Liver (tissue), 3 donors: ENCODE measurements at regions not wholly inside any gene's neighbourhood (a gene's known extent, or its start where the extent isn't known, plus 50 kb on each side); places are given as distances from the start of the nearest gene placed in this dataset.

Experiments
- EGR1 ChIP-seq, 2 donors: IDR thresholded peaks; 2 replicates each; pipeline ENCODE4 v1.6.1; 2016 to 2018; ENCODE audit warnings: antibody characterized with exemption in 2 of 2, low read depth in 2 of 2
- GABPA ChIP-seq, 2 donors: IDR thresholded peaks in 1 of 2; conservative IDR thresholded peaks in 1 of 2; 2 replicates each; pipeline ENCODE4 v1.6.1; 2016; ENCODE audit warnings: antibody characterized with exemption in 2 of 2, mild to moderate bottlenecking in 1 of 2, moderate library complexity in 1 of 2
- JUND ChIP-seq, 2 donors: IDR thresholded peaks; 2 replicates each; pipeline ENCODE4 v1.6.1; 2016; ENCODE audit warnings: antibody characterized with exemption in 2 of 2
- RAD21 ChIP-seq, 2 donors: IDR thresholded peaks; 2 replicates each; pipeline ENCODE4 v1.6.1; 2016; ENCODE audit warnings: antibody characterized with exemption in 2 of 2, mild to moderate bottlenecking in 2 of 2
- RXRA ChIP-seq, 2 donors: IDR thresholded peaks; 2 replicates each; pipeline ENCODE4 v1.6.1; 2017 to 2018; ENCODE audit warnings: antibody characterized with exemption in 2 of 2, mild to moderate bottlenecking in 1 of 2
- TAF1 ChIP-seq: conservative IDR thresholded peaks from 2 replicates; pipeline ENCODE4 v1.6.1; 2016; ENCODE audit warnings: antibody characterized with exemption, mild to moderate bottlenecking
- TF ChIP-seq, protein P1 (sequence below): IDR thresholded peaks from 2 replicates; pipeline ENCODE4 v1.6.1; 2016; ENCODE audit warnings: antibody characterized with exemption
- TF ChIP-seq, protein P2 (sequence below): fragments of 150-350 bp; IDR thresholded peaks from 2 replicates; pipeline ENCODE4 v1.5.1; 2017; ENCODE audit warnings: improper control_type of control experiment, low read depth, low read length; ENCODE audit not compliant: missing input control
- TF ChIP-seq, protein P3 (sequence below): IDR thresholded peaks from 2 replicates; pipeline ENCODE4 v1.6.1; 2016; ENCODE audit warnings: antibody characterized with exemption, mild to moderate bottlenecking
- TF ChIP-seq, protein P4 (sequence below): IDR thresholded peaks from 2 replicates; pipeline ENCODE4 v1.6.1; 2016; ENCODE audit warnings: antibody characterized with exemption
- TF ChIP-seq, protein P5 (sequence below): IDR thresholded peaks from 2 replicates; pipeline ENCODE4 v1.6.1; 2016; ENCODE audit warnings: antibody characterized with exemption
- donor health status: healthy.
- donor health status: healthy.

DNA sequence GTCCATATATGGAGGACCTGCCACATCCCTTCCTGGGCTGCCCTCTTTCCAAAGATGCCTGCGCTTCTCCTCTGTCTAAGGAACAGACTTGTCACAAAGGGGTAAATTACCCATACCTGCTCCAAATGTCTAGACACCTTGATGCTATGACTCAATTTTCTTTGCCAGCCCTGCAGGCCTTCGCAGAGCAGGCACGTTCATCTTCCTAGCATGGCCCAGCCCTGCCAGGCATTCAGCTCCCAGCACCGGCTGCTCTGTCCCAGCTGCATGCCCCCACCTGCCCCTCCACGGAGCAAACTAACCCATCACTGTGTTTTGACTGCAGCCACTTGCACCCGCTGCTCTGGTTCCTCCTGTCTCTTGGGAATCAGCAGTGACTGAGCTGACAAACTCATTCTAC lies 526.1 kb downstream of the MIAT start:
- TF ChIP-seq EGR1 (IDR thresholded peaks at IDR 0.05; ENCODE audit: low read depth in 2 of 2) (no peak), GABPA (IDR thresholded peaks at IDR 0.05 in 1 of 2, conservative IDR thresholded peaks at IDR 0.05 in 1 of 2) (no peak), RAD21 (IDR thresholded peaks at IDR 0.05) (no peak), TAF1 (no peak), JUND (IDR thresholded peaks at IDR 0.05) (no peak), RXRA (IDR thresholded peaks at IDR 0.05) (no peak)
- TF ChIP-seq, protein P1, sequence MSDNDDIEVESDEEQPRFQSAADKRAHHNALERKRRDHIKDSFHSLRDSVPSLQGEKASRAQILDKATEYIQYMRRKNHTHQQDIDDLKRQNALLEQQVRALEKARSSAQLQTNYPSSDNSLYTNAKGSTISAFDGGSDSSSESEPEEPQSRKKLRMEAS = no peak
- TF ChIP-seq, protein P2, sequence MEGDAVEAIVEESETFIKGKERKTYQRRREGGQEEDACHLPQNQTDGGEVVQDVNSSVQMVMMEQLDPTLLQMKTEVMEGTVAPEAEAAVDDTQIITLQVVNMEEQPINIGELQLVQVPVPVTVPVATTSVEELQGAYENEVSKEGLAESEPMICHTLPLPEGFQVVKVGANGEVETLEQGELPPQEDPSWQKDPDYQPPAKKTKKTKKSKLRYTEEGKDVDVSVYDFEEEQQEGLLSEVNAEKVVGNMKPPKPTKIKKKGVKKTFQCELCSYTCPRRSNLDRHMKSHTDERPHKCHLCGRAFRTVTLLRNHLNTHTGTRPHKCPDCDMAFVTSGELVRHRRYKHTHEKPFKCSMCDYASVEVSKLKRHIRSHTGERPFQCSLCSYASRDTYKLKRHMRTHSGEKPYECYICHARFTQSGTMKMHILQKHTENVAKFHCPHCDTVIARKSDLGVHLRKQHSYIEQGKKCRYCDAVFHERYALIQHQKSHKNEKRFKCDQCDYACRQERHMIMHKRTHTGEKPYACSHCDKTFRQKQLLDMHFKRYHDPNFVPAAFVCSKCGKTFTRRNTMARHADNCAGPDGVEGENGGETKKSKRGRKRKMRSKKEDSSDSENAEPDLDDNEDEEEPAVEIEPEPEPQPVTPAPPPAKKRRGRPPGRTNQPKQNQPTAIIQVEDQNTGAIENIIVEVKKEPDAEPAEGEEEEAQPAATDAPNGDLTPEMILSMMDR = no peak
- TF ChIP-seq, protein P3, sequence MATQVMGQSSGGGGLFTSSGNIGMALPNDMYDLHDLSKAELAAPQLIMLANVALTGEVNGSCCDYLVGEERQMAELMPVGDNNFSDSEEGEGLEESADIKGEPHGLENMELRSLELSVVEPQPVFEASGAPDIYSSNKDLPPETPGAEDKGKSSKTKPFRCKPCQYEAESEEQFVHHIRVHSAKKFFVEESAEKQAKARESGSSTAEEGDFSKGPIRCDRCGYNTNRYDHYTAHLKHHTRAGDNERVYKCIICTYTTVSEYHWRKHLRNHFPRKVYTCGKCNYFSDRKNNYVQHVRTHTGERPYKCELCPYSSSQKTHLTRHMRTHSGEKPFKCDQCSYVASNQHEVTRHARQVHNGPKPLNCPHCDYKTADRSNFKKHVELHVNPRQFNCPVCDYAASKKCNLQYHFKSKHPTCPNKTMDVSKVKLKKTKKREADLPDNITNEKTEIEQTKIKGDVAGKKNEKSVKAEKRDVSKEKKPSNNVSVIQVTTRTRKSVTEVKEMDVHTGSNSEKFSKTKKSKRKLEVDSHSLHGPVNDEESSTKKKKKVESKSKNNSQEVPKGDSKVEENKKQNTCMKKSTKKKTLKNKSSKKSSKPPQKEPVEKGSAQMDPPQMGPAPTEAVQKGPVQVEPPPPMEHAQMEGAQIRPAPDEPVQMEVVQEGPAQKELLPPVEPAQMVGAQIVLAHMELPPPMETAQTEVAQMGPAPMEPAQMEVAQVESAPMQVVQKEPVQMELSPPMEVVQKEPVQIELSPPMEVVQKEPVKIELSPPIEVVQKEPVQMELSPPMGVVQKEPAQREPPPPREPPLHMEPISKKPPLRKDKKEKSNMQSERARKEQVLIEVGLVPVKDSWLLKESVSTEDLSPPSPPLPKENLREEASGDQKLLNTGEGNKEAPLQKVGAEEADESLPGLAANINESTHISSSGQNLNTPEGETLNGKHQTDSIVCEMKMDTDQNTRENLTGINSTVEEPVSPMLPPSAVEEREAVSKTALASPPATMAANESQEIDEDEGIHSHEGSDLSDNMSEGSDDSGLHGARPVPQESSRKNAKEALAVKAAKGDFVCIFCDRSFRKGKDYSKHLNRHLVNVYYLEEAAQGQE = no peak
- TF ChIP-seq, protein P4, sequence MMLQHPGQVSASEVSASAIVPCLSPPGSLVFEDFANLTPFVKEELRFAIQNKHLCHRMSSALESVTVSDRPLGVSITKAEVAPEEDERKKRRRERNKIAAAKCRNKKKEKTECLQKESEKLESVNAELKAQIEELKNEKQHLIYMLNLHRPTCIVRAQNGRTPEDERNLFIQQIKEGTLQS = no peak
- TF ChIP-seq, protein P5, sequence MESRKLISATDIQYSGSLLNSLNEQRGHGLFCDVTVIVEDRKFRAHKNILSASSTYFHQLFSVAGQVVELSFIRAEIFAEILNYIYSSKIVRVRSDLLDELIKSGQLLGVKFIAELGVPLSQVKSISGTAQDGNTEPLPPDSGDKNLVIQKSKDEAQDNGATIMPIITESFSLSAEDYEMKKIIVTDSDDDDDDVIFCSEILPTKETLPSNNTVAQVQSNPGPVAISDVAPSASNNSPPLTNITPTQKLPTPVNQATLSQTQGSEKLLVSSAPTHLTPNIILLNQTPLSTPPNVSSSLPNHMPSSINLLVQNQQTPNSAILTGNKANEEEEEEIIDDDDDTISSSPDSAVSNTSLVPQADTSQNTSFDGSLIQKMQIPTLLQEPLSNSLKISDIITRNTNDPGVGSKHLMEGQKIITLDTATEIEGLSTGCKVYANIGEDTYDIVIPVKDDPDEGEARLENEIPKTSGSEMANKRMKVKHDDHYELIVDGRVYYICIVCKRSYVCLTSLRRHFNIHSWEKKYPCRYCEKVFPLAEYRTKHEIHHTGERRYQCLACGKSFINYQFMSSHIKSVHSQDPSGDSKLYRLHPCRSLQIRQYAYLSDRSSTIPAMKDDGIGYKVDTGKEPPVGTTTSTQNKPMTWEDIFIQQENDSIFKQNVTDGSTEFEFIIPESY = no peak
